Ovary (tissue), 7 donors: ENCODE measurements at regions not wholly inside any gene's neighbourhood (a gene's known extent, or its start where the extent isn't known, plus 50 kb on each side); places are given as distances from the start of the nearest gene placed in this dataset.

Experiments
- DNase-seq, 5 donors: peaks; one replicate each; pipeline ENCODE4 v3.0.0-alpha.2; 2019 to 2020
- H3K27ac ChIP-seq, 2 donors: fragments of 200-600 bp; one replicate each; pipeline versions ENCODE4 v1.5.1 to v1.8.0; 2019 to 2022
- H3K27me3 ChIP-seq: fragments of 200-600 bp; one replicate; pipeline ENCODE4 v1.8.0; 2022
- H3K36me3 ChIP-seq: fragments of 200-600 bp; sonication (generic); one replicate; pipeline ENCODE4 v1.5.1; 2019
- H3K4me1 ChIP-seq: one replicate; pipeline ENCODE4 v1.8.1; 2013; ENCODE audit warnings: mild to moderate bottlenecking, moderate library complexity; ENCODE audit not compliant: insufficient read depth
- H3K4me3 ChIP-seq: fragments of 200-600 bp; sonication (generic); one replicate; pipeline ENCODE4 v1.5.1; 2017
- H3K9me3 ChIP-seq, 2 donors: fragments of 200-600 bp in 1 of 2; sonication (generic) in 1 of 2; one replicate each; pipeline versions ENCODE4 v1.5.1 to v1.8.1; 2013 to 2019; ENCODE audit warnings: mild to moderate bottlenecking in 1 of 2, moderate library complexity in 1 of 2
- CTCF ChIP-seq, 3 donors: fragments of 450-650 bp in 2 of 3; fragments of 200-600 bp in 1 of 3; IDR thresholded peaks; one replicate each; pipeline versions ENCODE4 v1.5.1 to v1.8.0; 2016 to 2022; ENCODE audit warnings: antibody characterized with exemption in 3 of 3, mild to moderate bottlenecking in 1 of 3
- EP300 ChIP-seq: sonication (generic); formaldehyde crosslinking; IDR thresholded peaks from one replicate; pipeline ENCODE4 v1.6.1; 2017; ENCODE audit warnings: antibody characterized with exemption
- POLR2A ChIP-seq: fragments of 450-650 bp; IDR thresholded peaks from one replicate; pipeline ENCODE4 v1.6.1; 2017; ENCODE audit warnings: antibody characterized with exemption, mild to moderate bottlenecking, moderate library complexity
- WGBS, 3 donors: extraction: QIAGEN DNeasy Blood & Tissue Kit in 1 of 3; methylation state at CpG; one replicate each; pipeline versions ENCODE4 v1.1.5 to v1.1.7; 2013 to 2017; 5-methylcytosine and 5-hydroxymethylcytosine counted together
- intact Hi-C, 4 donors: fragments of 100-400 bp; cut with DNase I; formaldehyde crosslinking; loops; one replicate each; pipeline versions ENCODE4 v1.11.0 to v1.15.1; 2022 to 2023
- donor health status: DM: no; HTN: no; CAD: no; lungs with moderate emphysema.
- donor health status: DM: no; HTN: no; CAD: no.
- donor health status: Bipolar disorder and iron deficiency.
- donor health status: DM: no; HTN: no; CAD: no.
- donor health status: DM: yes; HTN: yes; CAD: no.

- no peak for DNase-seq
- intact Hi-C loops: no loop called here
- WGBS, 3 donors: 78 to 86% (median 79%) methylated on average over 1 of the region's 1 CpG
Observed at GRCh38 chrX:74171465-74171864, 132.5 kb upstream of the ZCCHC13 start.

GRCh38 chrX:74162199-74162598, 141.8 kb upstream of the ZCCHC13 start:
- Histone ChIP-seq H3K27me3 (no peaks in the 10 kb centered on the region), H3K27ac (no peak overlapping the region), H3K4me1 (no peaks in the 10 kb centered on the region), H3K36me3 (no peaks in the 10 kb centered on the region), H3K4me3 (no peak overlapping the region), H3K9me3 (no peaks in the 10 kb centered on the region)
- WGBS, 3 donors: 93 to 96% (median 93%) methylated on average over 20 of the region's 20 CpGs
- no peak for TF ChIP-seq EP300
- no peak for TF ChIP-seq POLR2A
- no peak for TF ChIP-seq CTCF (IDR thresholded peaks at IDR 0.05)
- intact Hi-C loops: no loop called here
- DNase-seq: no peak

More at GRCh38 chrX:74171465-74171864, 132.5 kb upstream of the ZCCHC13 start:
- H3K36me3 ChIP-seq: no peaks in the 10 kb centered on the region
- H3K9me3 ChIP-seq: peaks cover 0 to 2% of the 10 kb centered on the region in 2 donors
- no peak overlapping the region for H3K4me3 ChIP-seq
- H3K27me3 ChIP-seq: no peaks in the 10 kb centered on the region
- no peak overlapping the region for H3K27ac ChIP-seq
- TF ChIP-seq CTCF (IDR thresholded peaks at IDR 0.05) (no peak), EP300 (no peak), POLR2A (no peak)
- no peaks in the 10 kb centered on the region for H3K4me1 ChIP-seq

- 74 to 87% (median 83%) methylated on average over 3 of the region's 3 CpGs for WGBS, 3 donors
- DNase-seq: no peak
Observed at GRCh38 chrX:74160816-74161215, 143.2 kb upstream of the ZCCHC13 start.

GRCh38 chrX:74160358-74160757, 143.6 kb upstream of the ZCCHC13 start:
- TF ChIP-seq CTCF (IDR thresholded peaks at IDR 0.05): no peak

More at GRCh38 chrX:74160816-74161215, 143.2 kb upstream of the ZCCHC13 start:
- H3K36me3 ChIP-seq: no peaks in the 10 kb centered on the region
- no peak overlapping the region for H3K27ac ChIP-seq
- intact Hi-C loops: no loop called here
- H3K4me1 ChIP-seq: no peaks in the 10 kb centered on the region
- no peak overlapping the region for H3K4me3 ChIP-seq
- no peaks in the 10 kb centered on the region for H3K27me3 ChIP-seq
- no peaks in the 10 kb centered on the region for H3K9me3 ChIP-seq
- TF ChIP-seq POLR2A (no peak), CTCF (IDR thresholded peaks at IDR 0.05) (no peak), EP300 (no peak)

GRCh38 chrX:74147439-74147838, 156.5 kb upstream of the ZCCHC13 start:
- intact Hi-C loops: no loop called here
- Histone ChIP-seq H3K4me3 (no peak overlapping the region), H3K36me3 (no peaks in the 10 kb centered on the region), H3K9me3 (no peaks in the 10 kb centered on the region), H3K27me3 (no peaks in the 10 kb centered on the region), H3K4me1 (no peaks in the 10 kb centered on the region), H3K27ac (no peak overlapping the region)
- DNase-seq: no peak
- TF ChIP-seq CTCF (IDR thresholded peaks at IDR 0.05) (no peak), EP300 (no peak), POLR2A (no peak)

More at GRCh38 chrX:74160358-74160757, 143.6 kb upstream of the ZCCHC13 start:
- H3K27me3 ChIP-seq: no peaks in the 10 kb centered on the region
- H3K4me3 ChIP-seq: no peak overlapping the region
- intact Hi-C loops: no loop called here
- H3K36me3 ChIP-seq: no peaks in the 10 kb centered on the region
- no peak overlapping the region for H3K27ac ChIP-seq
- no peaks in the 10 kb centered on the region for H3K9me3 ChIP-seq
- DNase-seq: no peak
- H3K4me1 ChIP-seq: no peaks in the 10 kb centered on the region
- 85 to 93% (median 92%) methylated on average over 1 of the region's 1 CpG for WGBS, 3 donors
